ENCODE measurements at regions not wholly inside any gene's neighbourhood (a gene's known extent, or its start where the extent isn't known, plus 50 kb on each side); places are given as distances from the start of the nearest gene placed in this dataset.

GRCh38 chr13:50464349-50465251 is 378.9 kb downstream of the DLEU7 start:
- no peak overlapping the region for H2AFZ ChIP-seq
- 79% methylated on average over 10 of the region's 10 CpGs for WGBS (ENCODE audit: low lambda C conversion rate, missing lambda C conversion rate)
- H3K9me3 ChIP-seq (ENCODE audit: low read depth) = no peaks in the 10 kb centered on the region
- H3K27ac ChIP-seq = no peak overlapping the region
- H3K79me2 ChIP-seq = no peaks in the 10 kb centered on the region
- H3K9me2 ChIP-seq (replicated peaks; ENCODE audit: insufficient read depth) = no peaks in the 10 kb centered on the region
- H3K4me1 ChIP-seq (ENCODE audit: insufficient read depth) = peaks cover 3% of the 10 kb centered on the region
- DNase-seq (ENCODE audit: low spot score) = no peak
- no peak for TF ChIP-seq EZH2phosphoT487 (IDR thresholded peaks at IDR 0.05; ENCODE audit: low read depth, severe bottlenecking, unreplicated experiment)
- TF ChIP-seq CTCF (IDR thresholded peaks at IDR 0.05; ENCODE audit: poor library complexity) = no peak
- TF ChIP-seq EZH2 (IDR thresholded peaks at IDR 0.05; ENCODE audit: borderline replicate concordance) = no peak
- no peak overlapping the region for H3K4me2 ChIP-seq
- no peaks in the 10 kb centered on the region for H3K27me3 ChIP-seq
- H3K36me3 ChIP-seq (replicated peaks; ENCODE audit: insufficient read depth, low read depth) = no peaks in the 10 kb centered on the region
- no peaks in the 10 kb centered on the region for H4K20me1 ChIP-seq (ENCODE audit: insufficient read depth, poor library complexity, severe bottlenecking)
- H3K4me3 ChIP-seq = no peak overlapping the region

GRCh38 chr13:50466456-50466855 is 377.0 kb downstream of the DLEU7 start:
- H3K4me2 ChIP-seq = no peak overlapping the region
- WGBS (ENCODE audit: low lambda C conversion rate, missing lambda C conversion rate) = 74% methylated on average over 6 of the region's 6 CpGs
- no peak overlapping the region for H3K4me3 ChIP-seq
- no peak for TF ChIP-seq EZH2 (IDR thresholded peaks at IDR 0.05; ENCODE audit: borderline replicate concordance)
- H3K27ac ChIP-seq = peak overlapping the region; percentile 11
- H3K79me2 ChIP-seq = no peaks in the 10 kb centered on the region
- H3K4me1 ChIP-seq (ENCODE audit: insufficient read depth) = peaks cover 3% of the 10 kb centered on the region
- no peaks in the 10 kb centered on the region for H3K36me3 ChIP-seq (replicated peaks; ENCODE audit: insufficient read depth, low read depth)
- no peak for DNase-seq (ENCODE audit: low spot score)
- H4K20me1 ChIP-seq (ENCODE audit: insufficient read depth, poor library complexity, severe bottlenecking) = no peaks in the 10 kb centered on the region
- no peaks in the 10 kb centered on the region for H3K9me2 ChIP-seq (replicated peaks; ENCODE audit: insufficient read depth)
- H2AFZ ChIP-seq = no peak overlapping the region
- H3K27me3 ChIP-seq = no peaks in the 10 kb centered on the region
- H3K9me3 ChIP-seq (ENCODE audit: low read depth) = no peaks in the 10 kb centered on the region

- Histone ChIP-seq H3K4me3 (no peak overlapping the region), H3K4me2 (no peak overlapping the region), H3K27ac (peak overlapping the region; percentile 11), H3K9me2 (replicated peaks; ENCODE audit: insufficient read depth) (no peaks in the 10 kb centered on the region), H3K4me1 (ENCODE audit: insufficient read depth) (peaks cover 3% of the 10 kb centered on the region), H3K9me3 (ENCODE audit: low read depth) (no peaks in the 10 kb centered on the region), H3K79me2 (no peaks in the 10 kb centered on the region), H4K20me1 (ENCODE audit: insufficient read depth, poor library complexity, severe bottlenecking) (no peaks in the 10 kb centered on the region), H2AFZ (no peak overlapping the region), H3K27me3 (no peaks in the 10 kb centered on the region), H3K36me3 (replicated peaks; ENCODE audit: insufficient read depth, low read depth) (no peaks in the 10 kb centered on the region)
- TF ChIP-seq EZH2phosphoT487 (IDR thresholded peaks at IDR 0.05; ENCODE audit: low read depth, severe bottlenecking, unreplicated experiment) = no peak
- no peak for TF ChIP-seq EZH2 (IDR thresholded peaks at IDR 0.05; ENCODE audit: borderline replicate concordance)
- no peak for TF ChIP-seq CTCF (IDR thresholded peaks at IDR 0.05; ENCODE audit: poor library complexity)
- WGBS (ENCODE audit: low lambda C conversion rate, missing lambda C conversion rate) = 81% methylated on average over 11 of the region's 11 CpGs
- DNase-seq (ENCODE audit: low spot score) = no peak
Observed at GRCh38 chr13:50467156-50468110, 376.1 kb downstream of the DLEU7 start.

Measured in hepatocyte (in vitro differentiated cells).